ENCODE measurements at regions not wholly inside any gene's neighbourhood (a gene's known extent, or its start where the extent isn't known, plus 50 kb on each side); places are given as distances from the start of the nearest gene placed in this dataset.

- DNase-seq = no peak
Observed at GRCh38 chr3:43997316-43997715, 244.4 kb upstream of the TOPAZ1 start.

- no peak for DNase-seq
Observed at GRCh38 chr3:43997788-43998369, 243.8 kb upstream of the TOPAZ1 start.

GRCh38 chr3:43998370-43998835, 243.3 kb upstream of the TOPAZ1 start:
- no peak for DNase-seq

- DNase-seq = no peak
Observed at GRCh38 chr3:43998836-43999727, 242.6 kb upstream of the TOPAZ1 start.

GRCh38 chr3:43999728-44000319, 241.9 kb upstream of the TOPAZ1 start:
- no peak for DNase-seq

- no peak for DNase-seq
Observed at GRCh38 chr3:44000586-44000985, 241.1 kb upstream of the TOPAZ1 start.

GRCh38 chr3:44001072-44001471, 240.6 kb upstream of the TOPAZ1 start:
- DNase-seq = no peak

GRCh38 chr3:44003801-44004200, 237.9 kb upstream of the TOPAZ1 start:
- DNase-seq = no peak

GRCh38 chr3:44011680-44012079, 230.0 kb upstream of the TOPAZ1 start:
- no peak for DNase-seq

- DNase-seq = no peak
Observed at GRCh38 chr3:44012160-44012899, 229.4 kb upstream of the TOPAZ1 start.

- no peak for DNase-seq
Observed at GRCh38 chr3:44013967-44014366, 227.7 kb upstream of the TOPAZ1 start.

GRCh38 chr3:44015170-44015569, 226.5 kb upstream of the TOPAZ1 start:
- no peak for DNase-seq

- DNase-seq = no peak
Observed at GRCh38 chr3:44016818-44017217, 224.9 kb upstream of the TOPAZ1 start.

GRCh38 chr3:44018926-44019325, 222.8 kb upstream of the TOPAZ1 start:
- no peak for DNase-seq

- no peak for DNase-seq
Observed at GRCh38 chr3:44019736-44020135, 221.9 kb upstream of the TOPAZ1 start.

- no peak for DNase-seq
Observed at GRCh38 chr3:44020143-44020542, 221.5 kb upstream of the TOPAZ1 start.

GRCh38 chr3:44021651-44022594, 219.8 kb upstream of the TOPAZ1 start:
- no peak for DNase-seq

- peak in 1 of 2 experiments; percentile 7 for DNase-seq
Observed at GRCh38 chr3:44023961-44024593, 217.6 kb upstream of the TOPAZ1 start.

GRCh38 chr3:44026220-44026865, 215.3 kb upstream of the TOPAZ1 start:
- no peak for DNase-seq

GRCh38 chr3:44029100-44029499, 212.6 kb upstream of the TOPAZ1 start:
- DNase-seq = no peak

GRCh38 chr3:44030285-44030684, 211.4 kb upstream of the TOPAZ1 start:
- DNase-seq = no peak
